Tibial nerve (tissue), 4 donors: ENCODE measurements at regions not wholly inside any gene's neighbourhood (a gene's known extent, or its start where the extent isn't known, plus 50 kb on each side); places are given as distances from the start of the nearest gene placed in this dataset.

Source experiments
- DNase-seq, 2 donors: peaks; one replicate each; pipeline ENCODE4 v3.0.0-alpha.2; 2019; ENCODE audit warnings: low spot score in 2 of 2
- H3K27ac ChIP-seq, 4 donors: fragments of 200-600 bp; sonication (generic) in 3 of 4; one replicate each; pipeline ENCODE4 v1.5.1; 2017 to 2019; ENCODE audit warnings: mild to moderate bottlenecking in 1 of 4
- H3K27me3 ChIP-seq, 2 donors: fragments of 200-600 bp; sonication (generic) in 1 of 2; one replicate each; pipeline versions ENCODE4 v1.5.1 to v1.6.0; 2017 to 2019
- H3K36me3 ChIP-seq, 3 donors: fragments of 200-600 bp; sonication (generic); one replicate each; pipeline ENCODE4 v1.5.1; 2018 to 2019
- H3K4me1 ChIP-seq, 4 donors: fragments of 200-600 bp; sonication (generic) in 3 of 4; one replicate each; pipeline ENCODE4 v1.5.1; 2017 to 2019
- H3K4me3 ChIP-seq, 4 donors: fragments of 200-600 bp; sonication (generic) in 3 of 4; one replicate each; pipeline ENCODE4 v1.5.1; 2017 to 2019; ENCODE audit warnings: mild to moderate bottlenecking in 1 of 4, moderate library complexity in 1 of 4
- H3K9me3 ChIP-seq, 4 donors: fragments of 200-600 bp; sonication (generic) in 3 of 4; one replicate each; pipeline ENCODE4 v1.5.1; 2017 to 2019
- EP300 ChIP-seq, 2 donors: sonication (generic); formaldehyde crosslinking; IDR thresholded peaks; one replicate each; pipeline ENCODE4 v1.6.1; 2017; ENCODE audit warnings: antibody characterized with exemption in 2 of 2, mild to moderate bottlenecking in 1 of 2
- POLR2A ChIP-seq, 2 donors: fragments of 450-650 bp; IDR thresholded peaks; one replicate each; pipeline ENCODE4 v1.6.1; 2017; ENCODE audit warnings: antibody characterized with exemption in 2 of 2, mild to moderate bottlenecking in 2 of 2, moderate library complexity in 2 of 2
- WGBS, 2 donors: methylation state at CpG; one replicate each; pipeline ENCODE4 v1.1.5; 2018; 5-methylcytosine and 5-hydroxymethylcytosine counted together
- TF ChIP-seq, protein P1 (sequence below), 5 experiments: fragments of 200-600 bp in 3 of 5; fragments of 450-650 bp in 2 of 5; sonication (generic) in 3 of 5; IDR thresholded peaks; one replicate each; pipeline ENCODE4 v1.5.1; 2016 to 2019; ENCODE audit warnings: antibody characterized with exemption in 5 of 5, mild to moderate bottlenecking in 3 of 5, moderate library complexity in 2 of 5

DNA sequence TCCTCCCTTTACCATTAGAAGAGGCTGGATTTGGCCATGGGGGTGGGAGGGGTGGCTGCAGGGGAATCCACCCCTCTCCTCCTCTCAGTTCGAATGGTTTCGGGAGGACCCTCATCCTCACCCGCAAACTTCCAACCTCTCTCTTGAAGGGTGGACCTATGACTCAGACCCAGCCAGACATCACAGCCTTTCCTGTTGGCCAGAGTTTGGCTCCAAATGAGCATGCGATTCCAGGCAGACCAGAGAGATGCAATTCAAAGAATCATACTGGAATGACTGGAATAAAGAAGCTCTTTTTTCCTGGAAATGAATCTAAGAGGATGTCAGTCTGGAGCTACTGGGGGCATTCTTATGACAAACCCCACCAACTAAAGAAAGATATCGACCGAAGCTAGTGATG, 516.7 kb upstream of the MDFIC2 start:
- 45 to 61% methylated on average over 6 of the region's 6 CpGs for WGBS, 2 donors
- Histone ChIP-seq H3K27ac (no peak overlapping the region), H3K9me3 (no peaks in the 10 kb centered on the region), H3K27me3 (no peaks in the 10 kb centered on the region), H3K36me3 (no peaks in the 10 kb centered on the region), H3K4me3 (no peak overlapping the region), H3K4me1 (peaks cover 0 to 16% (median 8%) of the 10 kb centered on the region in 4 donors)
- TF ChIP-seq, protein P1, sequence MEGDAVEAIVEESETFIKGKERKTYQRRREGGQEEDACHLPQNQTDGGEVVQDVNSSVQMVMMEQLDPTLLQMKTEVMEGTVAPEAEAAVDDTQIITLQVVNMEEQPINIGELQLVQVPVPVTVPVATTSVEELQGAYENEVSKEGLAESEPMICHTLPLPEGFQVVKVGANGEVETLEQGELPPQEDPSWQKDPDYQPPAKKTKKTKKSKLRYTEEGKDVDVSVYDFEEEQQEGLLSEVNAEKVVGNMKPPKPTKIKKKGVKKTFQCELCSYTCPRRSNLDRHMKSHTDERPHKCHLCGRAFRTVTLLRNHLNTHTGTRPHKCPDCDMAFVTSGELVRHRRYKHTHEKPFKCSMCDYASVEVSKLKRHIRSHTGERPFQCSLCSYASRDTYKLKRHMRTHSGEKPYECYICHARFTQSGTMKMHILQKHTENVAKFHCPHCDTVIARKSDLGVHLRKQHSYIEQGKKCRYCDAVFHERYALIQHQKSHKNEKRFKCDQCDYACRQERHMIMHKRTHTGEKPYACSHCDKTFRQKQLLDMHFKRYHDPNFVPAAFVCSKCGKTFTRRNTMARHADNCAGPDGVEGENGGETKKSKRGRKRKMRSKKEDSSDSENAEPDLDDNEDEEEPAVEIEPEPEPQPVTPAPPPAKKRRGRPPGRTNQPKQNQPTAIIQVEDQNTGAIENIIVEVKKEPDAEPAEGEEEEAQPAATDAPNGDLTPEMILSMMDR (IDR thresholded peaks at IDR 0.05) = no peak
- no peak for TF ChIP-seq EP300 (IDR thresholded peaks at IDR 0.05)
- no peak for TF ChIP-seq POLR2A (IDR thresholded peaks at IDR 0.05)
- no peak for DNase-seq

DNA sequence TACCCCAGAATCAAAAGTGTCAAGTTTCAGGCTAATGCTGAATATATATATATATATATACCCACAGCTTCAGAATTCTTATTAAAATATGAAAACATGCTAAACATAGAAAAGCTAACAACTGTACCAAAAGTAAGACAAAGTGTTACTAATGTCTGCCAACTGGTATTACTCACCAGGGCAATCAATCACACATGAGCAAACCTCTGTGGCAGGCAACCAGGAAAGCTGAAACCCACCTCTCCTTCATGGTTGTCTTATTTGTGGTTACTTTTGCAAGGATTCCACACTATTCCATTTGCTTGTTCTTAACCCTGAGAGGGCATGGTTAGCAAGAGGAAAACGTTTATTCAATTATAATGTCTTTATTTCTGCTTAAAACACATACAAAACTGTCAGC, 512.3 kb upstream of the MDFIC2 start:
- Histone ChIP-seq H3K9me3 (no peaks in the 10 kb centered on the region), H3K4me1 (no peaks in the 10 kb centered on the region), H3K36me3 (no peaks in the 10 kb centered on the region), H3K27ac (no peak overlapping the region), H3K27me3 (no peaks in the 10 kb centered on the region), H3K4me3 (no peak overlapping the region)
- TF ChIP-seq EP300 (IDR thresholded peaks at IDR 0.05) (no peak), POLR2A (IDR thresholded peaks at IDR 0.05) (no peak)
- TF ChIP-seq, protein P1 (IDR thresholded peaks at IDR 0.05) = no peak
- DNase-seq = no peak
- WGBS, 2 donors = 57 to 70% methylated on average over 1 of the region's 1 CpG

DNA sequence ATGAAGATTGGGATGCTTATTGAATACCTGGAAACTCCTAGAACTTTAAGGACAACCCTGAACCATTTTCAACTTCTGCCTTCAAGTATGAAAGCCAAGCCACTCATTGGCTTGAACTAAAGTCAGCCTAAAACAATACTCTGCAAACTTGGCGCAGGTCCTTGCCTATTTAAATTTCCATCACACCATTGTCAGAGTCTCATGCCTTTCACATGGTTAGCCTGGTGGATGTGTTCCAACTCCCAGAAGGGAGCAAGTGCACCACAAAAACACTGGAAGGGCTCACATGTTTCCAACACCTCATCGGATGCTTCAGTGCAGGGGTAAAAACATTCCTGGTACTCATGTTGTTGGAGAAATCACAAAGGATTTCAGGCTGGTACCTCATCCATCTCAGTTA, 511.6 kb upstream of the MDFIC2 start:
- H3K4me3 ChIP-seq = no peak overlapping the region
- TF ChIP-seq EP300 (IDR thresholded peaks at IDR 0.05) = no peak
- DNase-seq = no peak
- H3K36me3 ChIP-seq = no peaks in the 10 kb centered on the region
- WGBS, 2 donors = 74 to 85% methylated on average over 2 of the region's 2 CpGs
- no peaks in the 10 kb centered on the region for H3K9me3 ChIP-seq
- no peaks in the 10 kb centered on the region for H3K27me3 ChIP-seq
- no peak overlapping the region for H3K27ac ChIP-seq
- H3K4me1 ChIP-seq = no peaks in the 10 kb centered on the region

DNA sequence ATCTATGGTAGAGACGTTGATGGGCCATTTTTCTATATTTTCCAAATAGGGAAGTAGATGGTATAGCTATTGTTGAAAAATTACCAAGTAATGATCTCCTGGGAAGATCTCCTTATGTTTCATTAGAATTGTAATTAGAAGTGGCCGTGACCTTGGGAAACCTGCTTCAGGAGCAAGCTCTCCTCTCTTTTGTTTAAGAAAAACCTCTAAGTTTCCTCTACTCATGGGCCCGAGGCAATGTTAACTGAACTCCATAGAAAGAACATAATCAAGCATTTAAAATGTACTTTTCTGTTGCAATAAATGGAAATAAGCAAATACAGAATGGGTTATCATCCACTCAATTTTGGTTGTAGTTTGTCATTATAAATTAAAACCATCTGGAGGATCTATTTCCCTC, 511.2 kb upstream of the MDFIC2 start:
- TF ChIP-seq, protein P1 (IDR thresholded peaks at IDR 0.05) = no peak
- TF ChIP-seq POLR2A (IDR thresholded peaks at IDR 0.05) (no peak), EP300 (IDR thresholded peaks at IDR 0.05) (no peak)
- Histone ChIP-seq H3K27me3 (no peaks in the 10 kb centered on the region), H3K36me3 (no peaks in the 10 kb centered on the region), H3K9me3 (no peaks in the 10 kb centered on the region), H3K4me1 (no peaks in the 10 kb centered on the region), H3K4me3 (no peak overlapping the region), H3K27ac (no peak overlapping the region)
- DNase-seq = no peak
- 73 to 77% methylated on average over 3 of the region's 3 CpGs for WGBS, 2 donors

DNA sequence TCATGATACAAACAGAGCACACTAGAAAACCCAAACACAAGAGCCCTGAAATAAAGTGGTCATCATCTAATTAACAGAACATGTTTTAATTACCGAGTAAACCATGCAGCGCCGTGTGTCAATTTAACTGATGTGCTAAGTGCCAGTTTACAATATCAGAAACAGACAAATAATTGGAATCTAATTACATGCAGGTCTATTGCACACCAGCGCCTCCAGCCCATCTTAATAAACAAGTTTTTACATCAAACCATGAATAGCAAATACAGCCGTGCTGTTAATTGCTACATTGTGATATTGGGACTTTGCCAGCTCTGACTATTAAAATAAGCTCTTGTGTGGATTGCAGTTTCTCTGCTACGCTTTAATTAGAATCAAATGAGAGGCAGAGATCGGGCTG, 510.2 kb upstream of the MDFIC2 start:
- no peak for TF ChIP-seq EP300 (IDR thresholded peaks at IDR 0.05)
- TF ChIP-seq, protein P1 (IDR thresholded peaks at IDR 0.05) = no peak
- no peak for TF ChIP-seq POLR2A (IDR thresholded peaks at IDR 0.05)
- Histone ChIP-seq H3K9me3 (no peaks in the 10 kb centered on the region), H3K4me1 (no peaks in the 10 kb centered on the region), H3K4me3 (no peak overlapping the region), H3K36me3 (no peaks in the 10 kb centered on the region), H3K27me3 (no peaks in the 10 kb centered on the region), H3K27ac (no peak overlapping the region)
- 67 to 68% methylated on average over 7 of the region's 7 CpGs for WGBS, 2 donors
- DNase-seq = no peak

DNA sequence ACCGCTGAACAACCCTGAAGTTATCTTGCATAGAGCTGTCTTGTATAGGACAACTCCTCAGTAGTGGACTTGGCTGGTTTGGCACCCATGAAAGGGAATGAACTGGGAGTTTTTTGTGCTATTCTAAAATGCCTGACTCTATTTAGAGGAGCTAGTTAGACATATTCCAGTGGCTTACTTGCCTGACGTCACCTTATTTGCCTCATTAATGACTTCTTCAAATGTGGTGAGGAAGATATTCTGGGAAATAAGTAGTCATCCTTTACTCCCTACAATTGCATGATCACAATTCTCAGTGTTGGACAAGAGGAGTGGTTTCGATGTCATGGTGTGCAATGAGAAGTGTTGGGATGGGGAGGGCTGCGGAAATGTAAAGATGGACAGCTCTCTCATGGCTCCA, 509.2 kb upstream of the MDFIC2 start:
- TF ChIP-seq, protein P1 (IDR thresholded peaks at IDR 0.05) = no peak
- TF ChIP-seq EP300 (IDR thresholded peaks at IDR 0.05) (no peak), POLR2A (IDR thresholded peaks at IDR 0.05) (no peak)
- Histone ChIP-seq H3K9me3 (peaks cover 0 to 2% (median 0%) of the 10 kb centered on the region in 4 donors), H3K36me3 (no peaks in the 10 kb centered on the region), H3K27ac (no peak overlapping the region), H3K27me3 (no peaks in the 10 kb centered on the region), H3K4me1 (no peaks in the 10 kb centered on the region), H3K4me3 (no peak overlapping the region)
- 94% methylated on average over 4 of the region's 4 CpGs for whole genome bisulfite sequencing, 2 donors
- no peak for DNase-seq
